HCT116 (cell line): ENCODE measurements at regions not wholly inside any gene's neighbourhood (a gene's known extent, or its start where the extent isn't known, plus 50 kb on each side); places are given as distances from the start of the nearest gene placed in this dataset.

Source experiments
- ATAC-seq: fragments of 200-7000 bp; cut with Tn5 transposase; 2 replicates; pipeline ENCODE4 v1.9.1; 2020; ENCODE audit warnings: mild to moderate bottlenecking, moderate library complexity
- BruUV-seq: library from RNA; stranded (reverse); fragments of 400-500 nt; replicated peaks from 2 replicates; lab custom pipeline; 2021; lab: Mats Ljungman, UMichigan
- CTCF ChIA-PET: fragments of 300-600 bp; sonication (Branson Sonifier 250); formaldehyde crosslinking; loops from one replicate; lab custom pipeline; 2021; ENCODE audit warnings: antibody characterized with exemption; lab: Charles Lee
- POLR2A ChIA-PET: fragments of 300-600, 350-600 bp; sonication (Branson Sonifier 250); formaldehyde crosslinking; loops from one replicate; lab custom pipeline; 2021; ENCODE audit warnings: antibody characterized with exemption; lab: Charles Lee
- RAD21 ChIA-PET, 2 experiments: fragments of 300-600 bp; sonication (Branson Sonifier 250); formaldehyde crosslinking; loops; one replicate each; lab custom pipeline; 2023; ENCODE audit warnings: low total read pairs in 2 of 2; ENCODE audit not compliant: uncharacterized antibody in 2 of 2, unreplicated experiment in 2 of 2, low non-redundant PET in 1 of 2; lab: Charles Lee
- DNase-seq: peaks from one replicate; pipeline ENCODE4 v3.0.0-alpha.2; 2010; ENCODE audit warnings: low read depth, low spot score
- H2AFZ ChIP-seq: fragments of 200-600 bp; shearing (Covaris generic), sonication (generic); 2 replicates; pipeline ENCODE4 v1.6.1; 2017; ENCODE audit warnings: low read depth, mixed run types, mixed read lengths, antibody characterized with exemption, low read length; ENCODE audit not compliant: poor library complexity, severe bottlenecking
- H3K27ac ChIP-seq: 2 replicates; pipeline ENCODE4 v1.5.1; 2012; ENCODE audit warnings: low read depth, low read length
- H3K27me3 ChIP-seq: fragments of 200-600 bp; sonication (generic); 2 replicates; pipeline ENCODE4 v1.6.1; 2016; ENCODE audit warnings: mixed run types, low read length, mixed read lengths; ENCODE audit not compliant: insufficient read depth
- H3K36me3 ChIP-seq, 2 experiments: fragments of 200-500 bp in 1 of 2; fragments of 200-600 bp in 1 of 2; sonication (Bioruptor generic) in 1 of 2; sonication (generic) in 1 of 2; 2 replicates each; pipeline versions ENCODE4 v1.5.1 to v1.6.1; 2014 to 2016; ENCODE audit warnings: low read length in 2 of 2, inconsistent platforms in 1 of 2, mixed read lengths in 1 of 2, mixed run types in 1 of 2; ENCODE audit not compliant: insufficient read depth in 2 of 2, control insufficient read depth in 1 of 2
- H3K4me1 ChIP-seq, 2 experiments: fragments of 200-600 bp in 1 of 2; sonication (generic) in 1 of 2; 2 replicates each; pipeline versions ENCODE4 v1.5.1 to v1.6.1; 2012 to 2017; ENCODE audit warnings: low read length in 2 of 2, inconsistent platforms in 1 of 2, mild to moderate bottlenecking in 1 of 2, mixed read lengths in 1 of 2, mixed run types in 1 of 2, moderate library complexity in 1 of 2; ENCODE audit not compliant: insufficient read depth in 2 of 2, control insufficient read depth in 1 of 2
- H3K4me2 ChIP-seq: fragments of 200-600 bp; sonication (generic); 2 replicates; pipeline ENCODE4 v1.6.1; 2017; ENCODE audit warnings: mixed run types, low read length, mixed read lengths
- H3K4me3 ChIP-seq, 2 experiments: fragments of 200-600 bp in 1 of 2; sonication (generic) in 1 of 2; replicated peaks in 1 of 2; 2 replicates each; pipeline ENCODE4 v1.5.1; 2011 to 2016; ENCODE audit warnings: low read length in 2 of 2, control low read depth in 1 of 2, low read depth in 1 of 2, mild to moderate bottlenecking in 1 of 2, mixed read lengths in 1 of 2, mixed run types in 1 of 2
- H3K79me2 ChIP-seq: fragments of 200-600 bp; sonication (generic); 2 replicates; pipeline ENCODE4 v1.6.1; 2017; ENCODE audit warnings: mild to moderate bottlenecking, mixed run types, low read length, moderate library complexity, mixed read lengths; ENCODE audit not compliant: insufficient read depth
- H3K9ac ChIP-seq: fragments of 200-600 bp; sonication (generic); 2 replicates; pipeline ENCODE4 v1.6.1; 2016; ENCODE audit warnings: low read length, mixed read lengths
- H3K9me2 ChIP-seq: fragments of 200-600 bp; sonication (generic), shearing (Covaris generic); 2 replicates; pipeline ENCODE4 v1.6.1; 2017; ENCODE audit warnings: mixed run types, mild to moderate bottlenecking, moderate library complexity; ENCODE audit not compliant: insufficient read depth
- H3K9me3 ChIP-seq, 2 experiments: fragments of 200-500 bp in 1 of 2; fragments of 200-600 bp in 1 of 2; sonication (Bioruptor generic) in 1 of 2; sonication (generic) in 1 of 2; 2 replicates each; pipeline ENCODE4 v1.6.1; 2014 to 2017; ENCODE audit warnings: low read length in 2 of 2, mixed read lengths in 2 of 2, inconsistent platforms in 1 of 2, low read depth in 1 of 2, mild to moderate bottlenecking in 1 of 2, mixed run types in 1 of 2, moderate library complexity in 1 of 2; ENCODE audit not compliant: control insufficient read depth in 1 of 2, insufficient read depth in 1 of 2
- H4K20me1 ChIP-seq: fragments of 200-600 bp; sonication (generic), shearing (Covaris generic); 2 replicates; pipeline ENCODE4 v1.6.1; 2017; ENCODE audit warnings: mixed run types, mild to moderate bottlenecking, moderate library complexity; ENCODE audit not compliant: insufficient read depth
- CBX3 ChIP-seq: IDR thresholded peaks from 2 replicates; pipeline ENCODE4 v1.6.1; 2012; ENCODE audit warnings: low read depth
- CTCF ChIP-seq, 3 experiments: fragments of 200-600 bp in 1 of 3; sonication (generic) in 1 of 3; IDR thresholded peaks in 2 of 3; conservative IDR thresholded peaks in 1 of 3; 2 replicates each; pipeline ENCODE4 v1.5.1; 2012 to 2017; ENCODE audit warnings: low read depth in 2 of 3, low read length in 2 of 3, antibody characterized with exemption in 1 of 3, borderline replicate concordance in 1 of 3, control low read depth in 1 of 3, mild to moderate bottlenecking in 1 of 3, mixed read lengths in 1 of 3, mixed run types in 1 of 3, moderate library complexity in 1 of 3; ENCODE audit not compliant: insufficient read depth in 1 of 3
- EGR1 ChIP-seq: IDR thresholded peaks from 2 replicates; pipeline ENCODE4 v1.6.1; 2012; ENCODE audit warnings: low read depth
- EZH2 ChIP-seq: fragments of 200-600 bp; sonication (generic); IDR thresholded peaks from 2 replicates; pipeline ENCODE4 v1.6.1; 2017; ENCODE audit warnings: antibody characterized with exemption, mixed run types
- MAX ChIP-seq: IDR thresholded peaks from 2 replicates; pipeline ENCODE4 v1.6.1; 2012
- POLR2A ChIP-seq: IDR thresholded peaks from 2 replicates; pipeline ENCODE4 v1.7.0; 2011; ENCODE audit warnings: borderline replicate concordance; ENCODE audit not compliant: insufficient read depth, insufficient read length; ENCODE audit errors: extremely low read depth
- SIN3A ChIP-seq: IDR thresholded peaks from 2 replicates; pipeline ENCODE4 v1.6.1; 2012; ENCODE audit warnings: low read depth
- TCF7L2 ChIP-seq: IDR thresholded peaks from 2 replicates; pipeline ENCODE4 v1.7.0; 2011; ENCODE audit warnings: borderline replicate concordance, inconsistent platforms; ENCODE audit not compliant: insufficient read depth, insufficient read length; ENCODE audit errors: extremely low read depth
- YY1 ChIP-seq: IDR thresholded peaks from 2 replicates; pipeline ENCODE4 v1.6.1; 2011; ENCODE audit warnings: low read length, low read depth, moderate library complexity, mild to moderate bottlenecking; ENCODE audit not compliant: insufficient replicate concordance; ENCODE audit errors: extremely low read depth
- ZFX ChIP-seq: fragments of 450-650 bp; IDR thresholded peaks from 2 replicates; pipeline ENCODE4 v1.6.1; 2017
- ZNF274 ChIP-seq: fragments of 200-500 bp; sonication (Bioruptor generic); IDR thresholded peaks from 2 replicates; pipeline ENCODE4 v1.6.1; 2014; ENCODE audit warnings: mild to moderate bottlenecking, low read depth, low read length, inconsistent platforms
- intact Hi-C: fragments of 100-400 bp; cut with micrococcal nuclease; formaldehyde crosslinking; loops from 2 replicates; pipeline ENCODE4 v1.10.0; 2022

- H3K4me2 ChIP-seq = no peak overlapping the region
- no peaks in the 10 kb centered on the region for H3K36me3 ChIP-seq
- no peak overlapping the region for H3K27ac ChIP-seq
- no peaks in the 10 kb centered on the region for H4K20me1 ChIP-seq
- no peaks in the 10 kb centered on the region for H3K27me3 ChIP-seq
- no peak overlapping the region for H2AFZ ChIP-seq
- TF ChIP-seq CTCF (IDR thresholded peaks at IDR 0.05 in 2 of 3, conservative IDR thresholded peaks at IDR 0.05 in 1 of 3; ENCODE audit: borderline replicate concordance in 1 of 3, insufficient read depth in 1 of 3, low read depth in 2 of 3, low read length in 2 of 3) (no peak), EGR1 (no peak), MAX (no peak), POLR2A (no peak), CBX3 (no peak), ZFX (no peak), TCF7L2 (no peak), SIN3A (no peak), EZH2 (no peak), YY1 (no peak), ZNF274 (no peak)
- POLR2A ChIA-PET = no interaction called here
- no peak overlapping the region for H3K4me3 ChIP-seq
- CTCF ChIA-PET = no interaction called here
- intact Hi-C loops = no loop called here
- BruUV-seq = no TSS peak
- ATAC-seq = no peak
- DNase-seq = no peak
- H3K9ac ChIP-seq = no peak overlapping the region
- no peaks in the 10 kb centered on the region for H3K4me1 ChIP-seq
- RAD21 ChIA-PET = no interaction called here
- no peaks in the 10 kb centered on the region; a peak in 1 of 4 replicates for H3K9me3 ChIP-seq
- H3K9me2 ChIP-seq = no peaks in the 10 kb centered on the region
- no peaks in the 10 kb centered on the region for H3K79me2 ChIP-seq
Observed at GRCh38 chr5:164540174-164540573, 1034.8 kb downstream of the MAT2B start.
